C4-2B (cell line): ENCODE measurements at regions not wholly inside any gene's neighbourhood (a gene's known extent, or its start where the extent isn't known, plus 50 kb on each side); places are given as distances from the start of the nearest gene placed in this dataset.

Source experiments
- ZFX ChIP-seq: fragments of 450-650 bp; IDR thresholded peaks from 2 replicates; pipeline ENCODE4 v1.6.1; 2017
- TF ChIP-seq, protein P1 (sequence below): fragments of 450-650 bp; conservative IDR thresholded peaks from 2 replicates; pipeline ENCODE4 v1.5.1; 2017; ENCODE audit warnings: mild to moderate bottlenecking

DNA sequence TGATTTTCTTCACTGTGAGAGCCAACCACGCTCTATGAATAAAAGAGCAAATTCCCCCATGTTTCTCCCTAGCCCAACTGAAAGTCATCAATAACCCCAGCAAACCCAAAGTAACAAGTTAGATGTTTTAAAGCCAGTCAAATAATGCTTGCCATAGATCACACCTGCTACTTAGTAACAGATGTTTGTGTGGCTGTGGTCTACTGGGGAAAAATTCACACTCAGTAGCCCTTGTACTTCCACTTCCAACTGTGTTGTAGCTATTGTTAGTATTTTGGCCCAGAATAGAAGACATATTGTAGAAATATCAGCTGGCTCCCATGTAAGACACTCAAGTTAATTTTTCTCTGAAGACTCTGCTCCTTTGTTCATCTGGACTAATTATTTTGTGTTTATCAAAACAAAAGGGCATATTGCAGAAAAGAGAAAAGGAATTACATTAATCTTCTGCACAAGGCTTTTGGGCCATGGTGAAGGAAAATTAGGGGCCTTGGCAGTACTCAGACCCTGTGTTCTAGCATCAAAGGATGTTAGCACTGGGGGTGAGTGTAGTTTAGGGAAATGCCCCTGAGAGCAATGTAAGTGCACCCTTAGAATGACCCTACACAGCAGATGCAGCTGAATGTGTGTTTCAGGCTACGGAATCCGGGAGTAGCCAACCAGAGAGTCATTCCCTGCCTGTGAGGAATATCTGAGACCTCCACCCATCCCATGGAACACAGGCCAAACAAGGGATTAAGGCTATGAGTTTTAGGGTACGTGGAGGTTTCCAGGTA lies 521.9 kb downstream of the EPHA4 start:
- TF ChIP-seq, protein P1, sequence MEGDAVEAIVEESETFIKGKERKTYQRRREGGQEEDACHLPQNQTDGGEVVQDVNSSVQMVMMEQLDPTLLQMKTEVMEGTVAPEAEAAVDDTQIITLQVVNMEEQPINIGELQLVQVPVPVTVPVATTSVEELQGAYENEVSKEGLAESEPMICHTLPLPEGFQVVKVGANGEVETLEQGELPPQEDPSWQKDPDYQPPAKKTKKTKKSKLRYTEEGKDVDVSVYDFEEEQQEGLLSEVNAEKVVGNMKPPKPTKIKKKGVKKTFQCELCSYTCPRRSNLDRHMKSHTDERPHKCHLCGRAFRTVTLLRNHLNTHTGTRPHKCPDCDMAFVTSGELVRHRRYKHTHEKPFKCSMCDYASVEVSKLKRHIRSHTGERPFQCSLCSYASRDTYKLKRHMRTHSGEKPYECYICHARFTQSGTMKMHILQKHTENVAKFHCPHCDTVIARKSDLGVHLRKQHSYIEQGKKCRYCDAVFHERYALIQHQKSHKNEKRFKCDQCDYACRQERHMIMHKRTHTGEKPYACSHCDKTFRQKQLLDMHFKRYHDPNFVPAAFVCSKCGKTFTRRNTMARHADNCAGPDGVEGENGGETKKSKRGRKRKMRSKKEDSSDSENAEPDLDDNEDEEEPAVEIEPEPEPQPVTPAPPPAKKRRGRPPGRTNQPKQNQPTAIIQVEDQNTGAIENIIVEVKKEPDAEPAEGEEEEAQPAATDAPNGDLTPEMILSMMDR = no peak
- no peak for TF ChIP-seq ZFX
